ENCODE measurements at regions not wholly inside any gene's neighbourhood (a gene's known extent, or its start where the extent isn't known, plus 50 kb on each side); places are given as distances from the start of the nearest gene placed in this dataset.

DNA sequence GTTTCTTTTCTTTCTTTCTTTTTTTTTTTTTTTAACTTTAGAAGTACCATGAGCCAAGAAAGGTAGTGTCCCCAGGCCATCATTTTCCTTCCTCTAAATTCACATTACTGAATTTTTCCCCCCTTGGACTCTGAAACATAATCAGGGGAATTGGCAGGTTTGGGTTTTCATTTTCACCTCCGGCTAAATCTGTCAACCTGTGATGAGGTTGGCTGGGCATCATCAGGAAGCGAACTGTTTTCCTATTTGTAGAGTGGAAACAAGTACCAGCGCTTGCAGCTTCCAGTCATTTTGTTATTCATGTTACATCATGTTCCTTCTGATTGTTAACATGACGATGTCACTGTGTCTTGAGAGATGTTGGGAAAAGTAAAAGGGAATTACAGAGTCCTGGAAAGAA lies 641.9 kb upstream of the RBFOX1 start:
- no peak for TF ChIP-seq POLR2A (IDR thresholded peaks at IDR 0.05)
- TF ChIP-seq, protein P1, sequence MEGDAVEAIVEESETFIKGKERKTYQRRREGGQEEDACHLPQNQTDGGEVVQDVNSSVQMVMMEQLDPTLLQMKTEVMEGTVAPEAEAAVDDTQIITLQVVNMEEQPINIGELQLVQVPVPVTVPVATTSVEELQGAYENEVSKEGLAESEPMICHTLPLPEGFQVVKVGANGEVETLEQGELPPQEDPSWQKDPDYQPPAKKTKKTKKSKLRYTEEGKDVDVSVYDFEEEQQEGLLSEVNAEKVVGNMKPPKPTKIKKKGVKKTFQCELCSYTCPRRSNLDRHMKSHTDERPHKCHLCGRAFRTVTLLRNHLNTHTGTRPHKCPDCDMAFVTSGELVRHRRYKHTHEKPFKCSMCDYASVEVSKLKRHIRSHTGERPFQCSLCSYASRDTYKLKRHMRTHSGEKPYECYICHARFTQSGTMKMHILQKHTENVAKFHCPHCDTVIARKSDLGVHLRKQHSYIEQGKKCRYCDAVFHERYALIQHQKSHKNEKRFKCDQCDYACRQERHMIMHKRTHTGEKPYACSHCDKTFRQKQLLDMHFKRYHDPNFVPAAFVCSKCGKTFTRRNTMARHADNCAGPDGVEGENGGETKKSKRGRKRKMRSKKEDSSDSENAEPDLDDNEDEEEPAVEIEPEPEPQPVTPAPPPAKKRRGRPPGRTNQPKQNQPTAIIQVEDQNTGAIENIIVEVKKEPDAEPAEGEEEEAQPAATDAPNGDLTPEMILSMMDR (IDR thresholded peaks at IDR 0.05): no peak
